Breast epithelium (tissue), 3 donors: ENCODE measurements at regions not wholly inside any gene's neighbourhood (a gene's known extent, or its start where the extent isn't known, plus 50 kb on each side); places are given as distances from the start of the nearest gene placed in this dataset.

Experiments used
- POLR2A ChIP-seq: fragments of 450-650 bp; IDR thresholded peaks from one replicate; pipeline ENCODE4 v1.6.1; 2016; ENCODE audit warnings: antibody characterized with exemption, mild to moderate bottlenecking, moderate library complexity
- TF ChIP-seq, protein P1 (sequence below), 3 donors: fragments of 450-650 bp; IDR thresholded peaks; one replicate each; pipeline ENCODE4 v1.5.1; 2016 to 2017; ENCODE audit warnings: antibody characterized with exemption in 3 of 3, mild to moderate bottlenecking in 3 of 3, moderate library complexity in 3 of 3

- TF ChIP-seq, protein P1, sequence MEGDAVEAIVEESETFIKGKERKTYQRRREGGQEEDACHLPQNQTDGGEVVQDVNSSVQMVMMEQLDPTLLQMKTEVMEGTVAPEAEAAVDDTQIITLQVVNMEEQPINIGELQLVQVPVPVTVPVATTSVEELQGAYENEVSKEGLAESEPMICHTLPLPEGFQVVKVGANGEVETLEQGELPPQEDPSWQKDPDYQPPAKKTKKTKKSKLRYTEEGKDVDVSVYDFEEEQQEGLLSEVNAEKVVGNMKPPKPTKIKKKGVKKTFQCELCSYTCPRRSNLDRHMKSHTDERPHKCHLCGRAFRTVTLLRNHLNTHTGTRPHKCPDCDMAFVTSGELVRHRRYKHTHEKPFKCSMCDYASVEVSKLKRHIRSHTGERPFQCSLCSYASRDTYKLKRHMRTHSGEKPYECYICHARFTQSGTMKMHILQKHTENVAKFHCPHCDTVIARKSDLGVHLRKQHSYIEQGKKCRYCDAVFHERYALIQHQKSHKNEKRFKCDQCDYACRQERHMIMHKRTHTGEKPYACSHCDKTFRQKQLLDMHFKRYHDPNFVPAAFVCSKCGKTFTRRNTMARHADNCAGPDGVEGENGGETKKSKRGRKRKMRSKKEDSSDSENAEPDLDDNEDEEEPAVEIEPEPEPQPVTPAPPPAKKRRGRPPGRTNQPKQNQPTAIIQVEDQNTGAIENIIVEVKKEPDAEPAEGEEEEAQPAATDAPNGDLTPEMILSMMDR (IDR thresholded peaks at IDR 0.05): no peak
- no peak for TF ChIP-seq POLR2A
Observed at GRCh38 chrX:30147996-30148643, 67.2 kb upstream of the MAGEB2 start.
